Memory B cell (primary cell): ENCODE measurements at regions not wholly inside any gene's neighbourhood (a gene's known extent, or its start where the extent isn't known, plus 50 kb on each side); places are given as distances from the start of the nearest gene placed in this dataset.

Source experiments
- ATAC-seq: fragments of 150-1000 bp; cut with Tn5 transposase; 2 replicates; pipeline ENCODE4 v1.10.0; 2021; ENCODE audit warnings: low read depth, mild to moderate bottlenecking, moderate library complexity
- DNase-seq, 2 donors: peaks; one replicate each; pipeline ENCODE4 v3.0.0; 2022; ENCODE audit warnings: low spot score in 2 of 2
- H3K27ac Mint-ChIP-seq: one replicate; pipeline ENCODE4 v1.8.0; 2022; ENCODE audit warnings: mild to moderate bottlenecking, moderate library complexity, mixed read lengths
- H3K27me3 Mint-ChIP-seq: one replicate; pipeline ENCODE4 v1.8.0; 2022; ENCODE audit warnings: mixed read lengths
- H3K36me3 Mint-ChIP-seq: one replicate; pipeline ENCODE4 v1.8.0; 2022; ENCODE audit warnings: mild to moderate bottlenecking, mixed read lengths
- H3K4me1 Mint-ChIP-seq: one replicate; pipeline ENCODE4 v1.8.0; 2022; ENCODE audit warnings: mixed read lengths
- H3K4me3 Mint-ChIP-seq: one replicate; pipeline ENCODE4 v1.8.0; 2022; ENCODE audit warnings: mild to moderate bottlenecking, moderate library complexity, mixed read lengths
- H3K9me3 Mint-ChIP-seq: one replicate; pipeline ENCODE4 v1.8.0; 2022; ENCODE audit warnings: mixed read lengths

GRCh38 chr13:72293206-72293605 is 426.2 kb upstream of the DACH1 start:
- Mint-ChIP-seq H3K27me3 (no peaks in the 10 kb centered on the region), H3K9me3 (peaks cover 11% of the 10 kb centered on the region), H3K27ac (no peak overlapping the region), H3K4me1 (no peaks in the 10 kb centered on the region), H3K4me3 (no peak overlapping the region), H3K36me3 (no peaks in the 10 kb centered on the region)
- no peak for ATAC-seq
- no peak for DNase-seq

GRCh38 chr13:72290962-72291681 is 424.1 kb upstream of the DACH1 start:
- Mint-ChIP-seq H3K27me3 (no peaks in the 10 kb centered on the region), H3K36me3 (no peaks in the 10 kb centered on the region), H3K27ac (no peak overlapping the region), H3K4me1 (no peaks in the 10 kb centered on the region), H3K4me3 (no peak overlapping the region), H3K9me3 (peaks cover 13% of the 10 kb centered on the region)
- no peak for DNase-seq
- ATAC-seq: no peak

- no peaks in the 10 kb centered on the region for H3K4me1 Mint-ChIP-seq
- H3K4me3 Mint-ChIP-seq: no peak overlapping the region
- H3K36me3 Mint-ChIP-seq: no peaks in the 10 kb centered on the region
- no peaks in the 10 kb centered on the region for H3K27me3 Mint-ChIP-seq
- ATAC-seq: no peak
- DNase-seq: no peak
- H3K27ac Mint-ChIP-seq: no peak overlapping the region
- H3K9me3 Mint-ChIP-seq: peaks cover 6% of the 10 kb centered on the region
These were observed 419.4 kb upstream of the DACH1 start for GRCh38 chr13:72286421-72286820.

GRCh38 chr13:72284791-72285190 is 417.8 kb upstream of the DACH1 start:
- Mint-ChIP-seq H3K4me3 (no peak overlapping the region), H3K36me3 (no peaks in the 10 kb centered on the region), H3K27ac (no peak overlapping the region), H3K9me3 (peaks cover 5% of the 10 kb centered on the region), H3K27me3 (no peaks in the 10 kb centered on the region), H3K4me1 (no peaks in the 10 kb centered on the region)
- DNase-seq (no peak), ATAC-seq (no peak)

GRCh38 chr13:72261732-72262131 is 394.7 kb upstream of the DACH1 start:
- Mint-ChIP-seq H3K4me3 (no peak overlapping the region), H3K9me3 (peaks cover 9% of the 10 kb centered on the region), H3K36me3 (no peaks in the 10 kb centered on the region), H3K4me1 (no peaks in the 10 kb centered on the region), H3K27ac (no peak overlapping the region), H3K27me3 (no peaks in the 10 kb centered on the region)
- DNase-seq (no peak), ATAC-seq (no peak)

- no peak overlapping the region for H3K4me3 Mint-ChIP-seq
- no peaks in the 10 kb centered on the region for H3K27me3 Mint-ChIP-seq
- no peaks in the 10 kb centered on the region for H3K4me1 Mint-ChIP-seq
- H3K27ac Mint-ChIP-seq: no peak overlapping the region
- no peak for DNase-seq
- H3K9me3 Mint-ChIP-seq: peaks cover 8% of the 10 kb centered on the region
- ATAC-seq: no peak
- H3K36me3 Mint-ChIP-seq: no peaks in the 10 kb centered on the region
These were observed 392.5 kb upstream of the DACH1 start for GRCh38 chr13:72259528-72259927.

- no peak overlapping the region for H3K4me3 Mint-ChIP-seq
- no peak overlapping the region for H3K27ac Mint-ChIP-seq
- H3K9me3 Mint-ChIP-seq: peaks cover 4% of the 10 kb centered on the region
- no peaks in the 10 kb centered on the region for H3K27me3 Mint-ChIP-seq
- H3K4me1 Mint-ChIP-seq: no peaks in the 10 kb centered on the region
- DNase-seq: no peak
- no peak for ATAC-seq
- no peaks in the 10 kb centered on the region for H3K36me3 Mint-ChIP-seq
These were observed 391.5 kb upstream of the DACH1 start for GRCh38 chr13:72258340-72258981.

- ATAC-seq (no peak), DNase-seq (no peak)
- Mint-ChIP-seq H3K4me1 (no peaks in the 10 kb centered on the region), H3K4me3 (no peak overlapping the region), H3K27me3 (no peaks in the 10 kb centered on the region), H3K36me3 (no peaks in the 10 kb centered on the region), H3K27ac (no peak overlapping the region), H3K9me3 (peaks cover 4% of the 10 kb centered on the region)
These were observed 388.9 kb upstream of the DACH1 start for GRCh38 chr13:72255908-72256307.

- no peaks in the 10 kb centered on the region for H3K4me1 Mint-ChIP-seq
- H3K36me3 Mint-ChIP-seq: no peaks in the 10 kb centered on the region
- ATAC-seq: no peak
- no peak overlapping the region for H3K27ac Mint-ChIP-seq
- H3K9me3 Mint-ChIP-seq: peaks cover 2% of the 10 kb centered on the region
- H3K27me3 Mint-ChIP-seq: no peaks in the 10 kb centered on the region
- no peak for DNase-seq
- H3K4me3 Mint-ChIP-seq: no peak overlapping the region
These were observed 386.8 kb upstream of the DACH1 start for GRCh38 chr13:72253754-72254153.

- H3K4me1 Mint-ChIP-seq: no peaks in the 10 kb centered on the region
- no peak for DNase-seq
- no peaks in the 10 kb centered on the region for H3K9me3 Mint-ChIP-seq
- no peak for ATAC-seq
- H3K4me3 Mint-ChIP-seq: no peak overlapping the region
- H3K27me3 Mint-ChIP-seq: no peaks in the 10 kb centered on the region
- no peaks in the 10 kb centered on the region for H3K36me3 Mint-ChIP-seq
- no peak overlapping the region for H3K27ac Mint-ChIP-seq
These were observed 379.4 kb upstream of the DACH1 start for GRCh38 chr13:72246396-72246795.

- Mint-ChIP-seq H3K27me3 (no peaks in the 10 kb centered on the region), H3K4me3 (no peak overlapping the region), H3K36me3 (no peaks in the 10 kb centered on the region), H3K4me1 (no peaks in the 10 kb centered on the region), H3K9me3 (no peaks in the 10 kb centered on the region), H3K27ac (no peak overlapping the region)
- no peak for DNase-seq
- no peak for ATAC-seq
These were observed 377.8 kb upstream of the DACH1 start for GRCh38 chr13:72244788-72245187.

- Mint-ChIP-seq H3K27me3 (no peaks in the 10 kb centered on the region), H3K4me3 (no peak overlapping the region), H3K36me3 (no peaks in the 10 kb centered on the region)
These were observed 363.1 kb upstream of the DACH1 start for GRCh38 chr13:72230131-72230530.

GRCh38 chr13:72229067-72229466 is 362.1 kb upstream of the DACH1 start:
- no peak overlapping the region for H3K27ac Mint-ChIP-seq
- no peaks in the 10 kb centered on the region for H3K4me1 Mint-ChIP-seq
- no peak overlapping the region for H3K4me3 Mint-ChIP-seq
- no peaks in the 10 kb centered on the region for H3K27me3 Mint-ChIP-seq
- no peak for ATAC-seq
- no peak for DNase-seq
- no peaks in the 10 kb centered on the region for H3K36me3 Mint-ChIP-seq
- no peaks in the 10 kb centered on the region for H3K9me3 Mint-ChIP-seq

More at GRCh38 chr13:72230131-72230530, 363.1 kb upstream of the DACH1 start:
- ATAC-seq (no peak), DNase-seq (no peak)
- Mint-ChIP-seq H3K9me3 (peaks cover under 1% of the 10 kb centered on the region), H3K4me1 (no peaks in the 10 kb centered on the region), H3K27ac (no peak overlapping the region)

- DNase-seq (no peak), ATAC-seq (no peak)
- no peaks in the 10 kb centered on the region for H3K36me3 Mint-ChIP-seq
These were observed 354.4 kb upstream of the DACH1 start for GRCh38 chr13:72221276-72221962.

More at GRCh38 chr13:72221276-72221962, 354.4 kb upstream of the DACH1 start:
- Mint-ChIP-seq H3K4me3 (no peak overlapping the region), H3K9me3 (peaks cover 6% of the 10 kb centered on the region), H3K4me1 (no peaks in the 10 kb centered on the region), H3K27me3 (no peaks in the 10 kb centered on the region), H3K27ac (no peak overlapping the region)
